ENCODE measurements at regions not wholly inside any gene's neighbourhood (a gene's known extent, or its start where the extent isn't known, plus 50 kb on each side); places are given as distances from the start of the nearest gene placed in this dataset.
"Not testable (repeated sequence)": the region's sequence is repeated elsewhere in the genome, so short reads cannot be mapped to it uniquely, and the experiment has no call there.

DNA sequence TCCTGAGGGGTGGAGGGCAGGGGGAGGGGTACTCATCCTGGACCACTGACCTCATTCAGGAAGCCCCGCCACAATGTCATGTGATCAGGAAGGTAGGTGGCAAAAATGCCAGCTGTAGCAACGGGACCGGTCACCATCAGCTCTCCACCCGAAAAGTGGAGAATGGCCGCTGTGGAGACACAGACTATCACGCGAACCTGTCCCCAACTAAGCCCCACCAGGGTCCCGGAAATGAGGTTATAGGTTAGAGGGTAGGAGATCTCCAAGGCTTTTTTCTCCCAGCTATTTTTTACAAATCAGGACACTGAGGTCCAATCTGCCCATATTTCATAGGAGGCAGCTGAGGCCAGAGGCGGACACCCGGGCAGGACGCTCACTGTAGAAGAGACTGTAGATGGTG lies 1966.9 kb downstream of the FOXD4L5 start:
- ATAC-seq; H3K9ac ChIP-seq (ENCODE audit: low read length); H3K4me2 ChIP-seq (ENCODE audit: low read length); RAD21 ChIA-PET (ENCODE audit: low non-redundant PET in 1 of 2, low total read pairs in 2 of 2, uncharacterized antibody in 2 of 2, unreplicated experiment in 2 of 2); H3K4me1 ChIP-seq (ENCODE audit: control insufficient read depth in 1 of 2, insufficient read depth in 2 of 2, low read length in 2 of 2); DNase-seq (ENCODE audit: low read depth, low spot score); H3K27me3 ChIP-seq (ENCODE audit: insufficient read depth, low read length); H3K9me2 ChIP-seq (ENCODE audit: insufficient read depth); H3K36me3 ChIP-seq (ENCODE audit: control insufficient read depth in 1 of 2, insufficient read depth in 2 of 2, low read length in 2 of 2); BruUV-seq (replicated peaks); POLR2A ChIA-PET; CTCF ChIA-PET; H3K4me3 ChIP-seq (replicated peaks in 1 of 2; ENCODE audit: low read depth in 1 of 2, low read length in 2 of 2); H3K79me2 ChIP-seq (ENCODE audit: insufficient read depth, low read length); intact Hi-C loops (cut with micrococcal nuclease); H2AFZ ChIP-seq (ENCODE audit: low read depth, low read length, poor library complexity, severe bottlenecking); H3K9me3 ChIP-seq (ENCODE audit: control insufficient read depth in 1 of 2, insufficient read depth in 1 of 2, low read depth in 1 of 2, low read length in 2 of 2); H3K27ac ChIP-seq (ENCODE audit: low read depth, low read length); H4K20me1 ChIP-seq (ENCODE audit: insufficient read depth): not testable (repeated sequence)

- RAD21 ChIA-PET (ENCODE audit: low non-redundant PET in 1 of 2, low total read pairs in 2 of 2, uncharacterized antibody in 2 of 2, unreplicated experiment in 2 of 2); H3K4me3 ChIP-seq (replicated peaks in 1 of 2; ENCODE audit: low read depth in 1 of 2, low read length in 2 of 2); H3K4me1 ChIP-seq (ENCODE audit: control insufficient read depth in 1 of 2, insufficient read depth in 2 of 2, low read length in 2 of 2); BruUV-seq (replicated peaks); H3K36me3 ChIP-seq (ENCODE audit: control insufficient read depth in 1 of 2, insufficient read depth in 2 of 2, low read length in 2 of 2); H3K27ac ChIP-seq (ENCODE audit: low read depth, low read length); CTCF ChIA-PET; H3K9me2 ChIP-seq (ENCODE audit: insufficient read depth); H3K9ac ChIP-seq (ENCODE audit: low read length); H4K20me1 ChIP-seq (ENCODE audit: insufficient read depth); H3K79me2 ChIP-seq (ENCODE audit: insufficient read depth, low read length); DNase-seq (ENCODE audit: low read depth, low spot score); intact Hi-C loops (cut with micrococcal nuclease); H3K9me3 ChIP-seq (ENCODE audit: control insufficient read depth in 1 of 2, insufficient read depth in 1 of 2, low read depth in 1 of 2, low read length in 2 of 2); POLR2A ChIA-PET; H2AFZ ChIP-seq (ENCODE audit: low read depth, low read length, poor library complexity, severe bottlenecking); ATAC-seq; H3K4me2 ChIP-seq (ENCODE audit: low read length); H3K27me3 ChIP-seq (ENCODE audit: insufficient read depth, low read length): not testable (repeated sequence)
These were observed 1969.6 kb downstream of the FOXD4L5 start for GRCh38 chr9:63315387-63315786.

GRCh38 chr9:63296848-63297247 lies 1988.2 kb downstream of the FOXD4L5 start:
- CTCF ChIA-PET; H3K4me1 ChIP-seq (ENCODE audit: control insufficient read depth in 1 of 2, insufficient read depth in 2 of 2, low read length in 2 of 2); H3K27me3 ChIP-seq (ENCODE audit: insufficient read depth, low read length); BruUV-seq (replicated peaks); H3K79me2 ChIP-seq (ENCODE audit: insufficient read depth, low read length); H3K9me2 ChIP-seq (ENCODE audit: insufficient read depth); RAD21 ChIA-PET (ENCODE audit: low non-redundant PET in 1 of 2, low total read pairs in 2 of 2, uncharacterized antibody in 2 of 2, unreplicated experiment in 2 of 2); H3K36me3 ChIP-seq (ENCODE audit: control insufficient read depth in 1 of 2, insufficient read depth in 2 of 2, low read length in 2 of 2); H3K27ac ChIP-seq (ENCODE audit: low read depth, low read length); DNase-seq (ENCODE audit: low read depth, low spot score); H3K4me3 ChIP-seq (replicated peaks in 1 of 2; ENCODE audit: low read depth in 1 of 2, low read length in 2 of 2); POLR2A ChIA-PET; H4K20me1 ChIP-seq (ENCODE audit: insufficient read depth); ATAC-seq; H3K9me3 ChIP-seq (ENCODE audit: control insufficient read depth in 1 of 2, insufficient read depth in 1 of 2, low read depth in 1 of 2, low read length in 2 of 2); H2AFZ ChIP-seq (ENCODE audit: low read depth, low read length, poor library complexity, severe bottlenecking); intact Hi-C loops (cut with micrococcal nuclease); H3K9ac ChIP-seq (ENCODE audit: low read length); H3K4me2 ChIP-seq (ENCODE audit: low read length): not testable (repeated sequence)

DNA sequence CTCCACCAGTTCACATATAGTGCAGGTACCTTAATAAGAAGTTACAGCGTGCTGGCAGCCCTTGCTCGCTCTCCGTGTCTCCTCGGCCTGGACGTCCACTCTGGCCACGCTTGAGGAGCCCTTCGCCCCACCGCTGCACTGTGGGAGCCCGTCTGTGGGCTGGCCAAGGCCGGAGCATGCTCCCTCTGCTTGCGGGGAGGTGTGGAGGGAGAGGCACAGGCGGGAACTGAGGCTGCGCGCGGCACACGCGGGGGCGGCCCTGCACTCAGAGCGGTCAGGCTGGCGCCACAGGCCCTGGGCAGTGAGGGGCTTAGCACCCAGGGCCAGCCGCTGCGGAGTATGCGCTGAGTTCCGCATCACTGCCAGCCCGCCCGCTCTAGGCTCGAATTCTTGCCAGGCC lies 1988.6 kb downstream of the FOXD4L5 start:
- DNase-seq (ENCODE audit: low read depth, low spot score); H3K4me1 ChIP-seq (ENCODE audit: control insufficient read depth in 1 of 2, insufficient read depth in 2 of 2, low read length in 2 of 2); H3K4me3 ChIP-seq (replicated peaks in 1 of 2; ENCODE audit: low read depth in 1 of 2, low read length in 2 of 2); RAD21 ChIA-PET (ENCODE audit: low non-redundant PET in 1 of 2, low total read pairs in 2 of 2, uncharacterized antibody in 2 of 2, unreplicated experiment in 2 of 2); H3K9ac ChIP-seq (ENCODE audit: low read length); intact Hi-C loops (cut with micrococcal nuclease); BruUV-seq (replicated peaks); H3K27me3 ChIP-seq (ENCODE audit: insufficient read depth, low read length); H3K36me3 ChIP-seq (ENCODE audit: control insufficient read depth in 1 of 2, insufficient read depth in 2 of 2, low read length in 2 of 2); H4K20me1 ChIP-seq (ENCODE audit: insufficient read depth); POLR2A ChIA-PET; H3K9me2 ChIP-seq (ENCODE audit: insufficient read depth); H3K4me2 ChIP-seq (ENCODE audit: low read length); H3K79me2 ChIP-seq (ENCODE audit: insufficient read depth, low read length); H2AFZ ChIP-seq (ENCODE audit: low read depth, low read length, poor library complexity, severe bottlenecking); CTCF ChIA-PET; H3K9me3 ChIP-seq (ENCODE audit: control insufficient read depth in 1 of 2, insufficient read depth in 1 of 2, low read depth in 1 of 2, low read length in 2 of 2); H3K27ac ChIP-seq (ENCODE audit: low read depth, low read length); ATAC-seq: not testable (repeated sequence)

- H3K36me3 ChIP-seq (ENCODE audit: control insufficient read depth in 1 of 2, insufficient read depth in 2 of 2, low read length in 2 of 2); CTCF ChIA-PET; intact Hi-C loops (cut with micrococcal nuclease); H3K9ac ChIP-seq (ENCODE audit: low read length); H3K4me3 ChIP-seq (replicated peaks in 1 of 2; ENCODE audit: low read depth in 1 of 2, low read length in 2 of 2); H3K9me2 ChIP-seq (ENCODE audit: insufficient read depth); H4K20me1 ChIP-seq (ENCODE audit: insufficient read depth); ATAC-seq; POLR2A ChIA-PET; H2AFZ ChIP-seq (ENCODE audit: low read depth, low read length, poor library complexity, severe bottlenecking); H3K4me2 ChIP-seq (ENCODE audit: low read length); DNase-seq (ENCODE audit: low read depth, low spot score); BruUV-seq (replicated peaks); H3K9me3 ChIP-seq (ENCODE audit: control insufficient read depth in 1 of 2, insufficient read depth in 1 of 2, low read depth in 1 of 2, low read length in 2 of 2); H3K27me3 ChIP-seq (ENCODE audit: insufficient read depth, low read length); H3K4me1 ChIP-seq (ENCODE audit: control insufficient read depth in 1 of 2, insufficient read depth in 2 of 2, low read length in 2 of 2); H3K79me2 ChIP-seq (ENCODE audit: insufficient read depth, low read length); RAD21 ChIA-PET (ENCODE audit: low non-redundant PET in 1 of 2, low total read pairs in 2 of 2, uncharacterized antibody in 2 of 2, unreplicated experiment in 2 of 2); H3K27ac ChIP-seq (ENCODE audit: low read depth, low read length): not testable (repeated sequence)
These were observed 1995.0 kb downstream of the FOXD4L5 start for GRCh38 chr9:63289971-63290370.
